Lung microvascular endothelial cell (primary cell): ENCODE measurements at regions not wholly inside any gene's neighbourhood (a gene's known extent, or its start where the extent isn't known, plus 50 kb on each side); places are given as distances from the start of the nearest gene placed in this dataset.

Experiments
- DNase-seq, 2 donors: peaks; one replicate each; pipeline versions ENCODE4 v3.0.0 to v3.0.0-alpha.2; 2010; ENCODE audit warnings: low read depth in 2 of 2

GRCh38 chr14:34218881-34219280 is 243.2 kb downstream of the SPTSSA start:
- no peak for DNase-seq

DNA sequence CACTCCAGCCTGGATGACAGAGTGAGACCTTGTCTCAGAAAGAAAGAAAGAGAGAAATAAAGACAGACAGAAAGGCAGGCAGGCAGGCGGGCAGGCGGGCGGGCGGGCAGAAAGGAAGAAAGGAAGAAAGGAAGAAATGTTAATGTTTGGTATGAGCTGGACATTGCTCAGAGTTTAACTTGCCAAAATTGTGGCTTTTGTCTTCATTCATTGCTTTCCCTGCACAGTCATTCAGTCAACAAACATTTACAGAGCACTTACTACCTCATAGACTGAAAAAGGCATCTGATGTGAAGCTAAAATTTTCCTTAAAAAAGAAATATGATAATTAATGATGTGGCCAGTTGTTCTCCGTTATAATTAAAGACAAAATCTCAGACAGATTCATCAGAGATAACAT is 247.1 kb downstream of the SPTSSA start:
- no peak for DNase-seq

GRCh38 chr14:34213332-34213731 is 248.7 kb downstream of the SPTSSA start:
- no peak for DNase-seq

DNA sequence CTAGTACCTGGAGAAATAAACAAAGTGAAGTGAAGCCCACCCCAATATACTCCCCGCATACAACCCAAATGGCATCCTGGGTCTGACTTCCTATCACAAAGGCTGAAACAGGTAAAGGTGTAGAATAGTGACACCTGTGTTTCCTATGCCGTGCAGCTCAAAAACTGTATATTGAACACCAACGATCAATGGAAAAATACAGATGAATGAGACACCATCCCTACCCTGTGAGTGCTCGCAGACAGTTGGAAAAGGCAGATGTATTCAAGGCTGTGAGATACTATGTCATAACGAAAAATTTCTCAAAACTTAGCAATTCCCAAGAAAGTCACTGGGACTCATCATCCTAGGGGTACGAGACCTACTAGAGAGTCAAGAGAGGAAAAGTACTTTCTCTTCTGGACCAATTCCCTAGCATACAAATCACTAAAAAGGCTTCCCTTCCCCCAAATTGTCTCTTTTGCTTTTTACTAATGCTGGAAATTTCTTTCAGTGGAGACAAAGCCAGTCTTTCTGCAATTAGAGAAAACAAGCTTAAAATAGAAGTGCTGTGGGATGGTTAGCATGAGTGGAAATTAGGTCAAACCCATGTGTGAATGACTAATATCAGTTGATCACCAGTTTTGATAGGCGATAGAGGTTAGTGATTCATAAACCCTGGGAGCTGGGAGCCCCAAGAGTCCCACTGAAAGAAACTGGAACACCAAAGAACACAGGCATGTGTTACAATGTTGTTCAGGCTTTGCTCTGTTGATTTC is 249.7 kb downstream of the SPTSSA start:
- DNase-seq = no peak

DNA sequence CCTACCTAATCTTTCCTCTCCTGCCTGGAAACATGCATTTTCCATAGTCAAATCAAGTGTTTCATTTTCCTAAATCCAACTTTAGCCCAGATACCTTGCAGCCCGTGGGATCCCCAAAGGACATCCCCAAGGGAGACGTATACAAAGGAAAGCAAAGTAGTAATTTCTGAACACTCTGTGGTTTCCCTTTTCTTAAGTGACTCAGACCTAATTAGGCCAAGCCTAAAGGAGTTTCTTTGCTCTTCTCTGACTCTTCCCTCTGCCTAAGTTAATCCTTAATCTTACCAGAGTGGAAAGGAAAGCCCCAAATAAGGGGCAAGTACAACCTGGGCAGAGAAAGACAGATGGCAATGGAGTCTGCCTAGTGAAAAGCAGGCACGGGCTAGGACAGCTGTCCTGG is 250.3 kb downstream of the SPTSSA start:
- DNase-seq = no peak

DNA sequence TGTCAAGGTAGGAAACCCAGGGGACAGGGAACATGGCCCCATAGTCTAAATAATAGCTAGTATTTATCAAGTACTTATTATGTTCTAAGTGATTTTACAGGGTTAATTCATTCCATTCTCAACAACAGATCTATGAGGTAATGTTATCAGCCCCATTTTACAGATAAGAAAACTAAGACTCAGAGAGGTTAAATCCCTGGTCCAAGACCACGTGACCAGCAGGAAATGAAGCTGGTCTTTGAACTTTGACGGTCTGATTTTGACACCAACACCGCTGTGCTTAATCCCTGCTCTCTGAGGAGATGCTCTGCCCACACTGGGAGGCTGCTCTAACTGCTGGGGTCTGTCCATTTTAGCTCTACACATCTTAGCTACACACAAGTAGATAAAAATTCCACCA is 253.5 kb downstream of the SPTSSA start:
- DNase-seq = no peak

DNA sequence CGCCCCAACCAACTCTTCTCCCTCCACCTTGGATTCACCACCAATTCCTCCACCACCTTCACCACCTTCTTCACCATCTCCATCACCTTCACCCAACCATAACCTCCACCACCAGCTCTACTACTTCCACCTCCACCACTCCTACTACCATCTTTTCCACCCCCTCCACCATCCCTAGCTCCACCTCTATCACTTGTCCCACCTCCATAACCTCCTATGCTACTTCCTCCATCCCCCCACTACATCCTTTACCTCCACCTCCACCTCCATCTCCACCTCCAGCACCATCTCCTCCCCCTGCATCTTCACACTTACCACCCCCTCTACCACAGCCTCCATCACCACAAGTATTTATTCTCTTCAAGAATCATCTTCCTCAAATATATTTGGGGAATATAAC is 254.9 kb upstream of the EGLN3 start:
- DNase-seq = no peak

DNA sequence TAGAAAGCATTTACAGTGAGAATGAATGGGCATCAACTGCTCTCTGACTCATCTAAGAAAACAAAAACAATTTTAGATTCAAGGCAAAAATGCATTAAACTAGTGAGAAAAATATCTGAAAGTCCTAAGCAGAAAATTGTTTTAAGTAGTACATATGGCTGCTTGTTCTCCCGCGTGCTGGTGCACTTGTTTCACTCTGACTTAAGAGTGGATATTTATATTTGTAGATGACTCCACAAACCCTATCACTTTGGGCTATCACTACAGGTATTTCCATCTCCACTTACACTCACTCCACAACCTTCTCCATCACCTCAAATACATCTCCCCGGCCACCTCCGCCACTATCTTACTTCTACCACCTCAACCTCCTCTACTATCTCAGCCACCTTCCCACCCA is 253.9 kb upstream of the EGLN3 start:
- DNase-seq = no peak

GRCh38 chr14:34203251-34203722 is 252.4 kb upstream of the EGLN3 start:
- no peak for DNase-seq

DNA sequence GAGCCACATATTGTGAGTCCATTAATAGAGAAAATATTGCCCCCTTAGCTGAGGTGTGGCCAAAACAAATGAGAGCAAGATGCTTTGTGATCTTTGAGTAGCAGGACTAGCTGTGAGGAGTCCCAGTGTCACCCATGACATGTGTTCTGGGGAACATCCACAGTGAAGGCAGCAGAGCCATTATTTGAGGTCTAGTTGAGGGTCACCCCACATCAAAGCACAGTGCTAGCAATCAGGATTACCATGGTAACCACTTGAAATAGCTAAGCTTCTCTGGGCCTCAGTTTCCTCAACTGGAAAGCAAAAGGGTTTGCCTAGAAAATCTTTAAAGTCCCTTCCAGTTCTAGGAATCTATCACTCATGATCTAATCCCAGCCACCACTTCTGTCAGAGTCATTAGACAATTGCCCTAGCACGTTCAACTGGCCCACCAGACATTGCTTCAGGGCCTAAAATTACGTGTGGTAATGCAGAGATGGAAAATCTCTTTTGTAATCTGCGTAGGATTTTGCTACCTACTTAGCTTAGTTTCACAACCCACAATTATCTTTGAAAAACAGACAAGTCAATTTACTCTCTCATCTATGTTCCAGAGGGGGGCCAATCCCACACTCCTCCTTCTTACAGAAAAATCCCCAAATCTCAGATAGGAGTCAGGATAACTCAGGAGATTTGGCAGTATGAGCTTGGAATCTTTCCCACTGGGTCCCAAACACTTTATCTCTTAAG is 251.2 kb upstream of the EGLN3 start:
- no peak for DNase-seq

DNA sequence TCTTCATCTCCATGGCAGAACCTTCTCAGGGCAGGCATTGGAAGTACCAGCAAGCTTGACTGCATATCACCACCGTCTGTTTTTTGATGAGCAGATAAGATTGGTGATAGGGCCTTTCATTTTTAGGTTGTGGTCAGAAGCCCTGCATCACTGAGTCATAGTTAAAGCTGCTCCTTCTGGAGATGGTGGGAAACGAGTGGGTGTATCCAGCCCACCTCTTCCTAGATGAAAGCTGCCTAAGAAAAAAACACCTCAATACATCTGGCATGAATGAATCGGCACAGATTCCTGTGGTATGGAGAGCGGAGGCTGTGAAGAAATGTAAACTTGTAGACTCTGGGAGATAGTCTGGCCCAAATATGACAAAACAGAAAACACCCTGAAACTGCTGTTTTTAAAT is 248.7 kb upstream of the EGLN3 start:
- no peak for DNase-seq

GRCh38 chr14:34198096-34198495 is 247.2 kb upstream of the EGLN3 start:
- no peak for DNase-seq

DNA sequence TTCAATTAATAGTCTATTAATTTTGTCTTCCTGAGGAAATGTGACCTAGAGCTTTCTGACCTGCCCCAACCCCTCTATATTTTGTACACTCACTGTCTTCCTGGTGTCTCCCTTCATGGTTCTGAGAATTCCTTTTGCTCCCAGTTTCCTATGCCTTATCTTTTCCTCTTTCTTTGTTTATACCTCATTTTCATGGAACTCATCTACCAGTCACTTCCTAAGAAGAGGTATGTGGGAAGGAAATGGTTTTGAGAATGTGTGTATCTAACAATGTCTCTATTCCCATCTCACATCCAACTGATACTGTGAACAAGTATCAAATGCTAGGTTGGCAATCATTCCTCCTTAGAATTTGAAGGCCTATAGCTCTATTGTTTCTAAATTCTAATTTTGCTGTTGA is 245.1 kb upstream of the EGLN3 start:
- DNase-seq = no peak

- DNase-seq = no peak
These were observed 239.8 kb upstream of the EGLN3 start for GRCh38 chr14:34190717-34191116.

- DNase-seq = no peak
These were observed 239.0 kb upstream of the EGLN3 start for GRCh38 chr14:34189866-34190265.

- no peak for DNase-seq
These were observed 236.7 kb upstream of the EGLN3 start for GRCh38 chr14:34187519-34188044.

DNA sequence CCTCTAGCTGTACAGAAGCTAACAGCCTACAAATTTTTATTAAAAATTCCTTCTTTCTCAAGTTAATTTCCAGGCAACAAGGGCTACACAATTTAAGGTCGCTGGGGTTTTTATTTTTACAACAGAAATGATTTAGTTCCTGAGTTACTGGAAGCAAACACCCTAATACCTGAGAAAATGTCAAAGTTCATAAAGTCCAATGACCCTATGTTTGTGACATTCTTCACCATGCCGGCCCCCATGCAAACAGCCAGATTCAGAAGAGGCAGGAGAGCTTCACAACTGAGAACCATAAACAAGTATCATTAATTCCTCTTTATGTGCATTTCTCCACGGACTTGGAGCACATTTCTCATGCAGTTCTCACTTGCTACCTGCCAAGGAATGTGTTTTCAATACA is 236.2 kb upstream of the EGLN3 start:
- DNase-seq = no peak

DNA sequence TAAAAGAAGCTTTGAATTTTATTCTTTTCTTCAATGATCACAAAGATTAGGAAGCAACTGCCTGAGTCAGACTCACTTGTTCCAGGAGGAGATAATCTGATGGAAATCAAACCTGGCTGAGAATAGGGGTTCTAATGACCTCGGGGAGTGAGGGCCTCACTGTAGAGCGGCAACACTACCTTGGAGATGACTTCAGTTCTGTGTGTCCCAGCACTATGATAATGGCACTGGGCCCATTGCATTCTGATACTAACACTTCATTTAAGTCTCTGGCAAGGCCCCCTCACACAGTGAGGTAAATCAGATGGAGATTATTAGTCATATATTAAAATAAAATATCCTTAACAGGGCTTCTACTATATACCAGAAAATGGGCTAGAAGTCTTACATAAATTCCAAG is 233.3 kb upstream of the EGLN3 start:
- no peak for DNase-seq

DNA sequence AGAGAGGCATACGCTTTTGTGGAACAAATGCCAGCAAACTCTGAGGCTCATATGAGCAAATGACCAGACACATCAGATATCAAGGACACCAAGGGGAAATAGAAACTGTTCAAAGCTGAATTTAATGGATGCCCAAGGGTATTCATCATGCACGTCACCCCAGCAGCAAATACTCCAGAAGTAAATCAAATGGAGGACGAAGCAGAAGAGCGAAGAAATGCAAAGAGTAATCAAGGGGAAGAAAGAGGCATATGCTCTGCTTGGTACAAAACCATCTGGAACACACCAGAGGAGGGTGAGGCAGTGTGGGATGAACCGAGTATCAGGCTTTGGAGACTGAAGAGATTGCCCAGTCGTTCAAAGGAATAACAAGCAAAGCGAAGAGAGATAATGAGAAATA is 232.6 kb upstream of the EGLN3 start:
- DNase-seq = no peak

- no peak for DNase-seq
These were observed 230.5 kb upstream of the EGLN3 start for GRCh38 chr14:34181338-34181737.

DNA sequence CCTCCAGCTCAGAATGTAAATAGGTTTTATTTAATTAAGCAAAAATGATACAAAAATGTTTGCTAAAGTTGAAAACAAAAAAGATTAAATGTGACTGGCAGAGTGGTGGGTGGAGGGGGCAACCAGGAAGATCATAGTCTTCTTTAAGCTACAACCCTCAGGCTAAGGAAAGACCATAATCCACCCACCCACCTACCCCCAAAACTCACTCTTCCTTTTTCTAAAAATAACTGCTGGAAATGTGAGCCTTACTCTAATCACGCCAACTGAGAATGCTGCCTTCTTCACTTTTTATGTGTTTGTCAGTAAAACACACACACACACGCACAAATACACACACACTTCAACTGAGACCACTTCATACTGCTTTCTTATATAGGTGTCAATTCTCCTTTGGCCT is 230.0 kb upstream of the EGLN3 start:
- DNase-seq = no peak

- no peak for DNase-seq
These were observed 229.6 kb upstream of the EGLN3 start for GRCh38 chr14:34180434-34180833.

GRCh38 chr14:34179727-34180126 is 228.9 kb upstream of the EGLN3 start:
- DNase-seq = no peak
